ENCODE measurements at regions not wholly inside any gene's neighbourhood (a gene's known extent, or its start where the extent isn't known, plus 50 kb on each side); places are given as distances from the start of the nearest gene placed in this dataset.
"Not testable (repeated sequence)": the region's sequence is repeated elsewhere in the genome, so short reads cannot be mapped to it uniquely, and the experiment has no call there.

GRCh38 chr16:29594269-29594925, 68.7 kb upstream of the SPN start:
- not testable (repeated sequence) for TF ChIP-seq CTCF (IDR thresholded peaks at IDR 0.05); EZH2 (IDR thresholded peaks at IDR 0.05; ENCODE audit: borderline replicate concordance, insufficient read depth, low read depth, low read length, poor library complexity, severe bottlenecking)

Measured in B cell (primary cell).